GM10248 (cell line): ENCODE measurements at regions not wholly inside any gene's neighbourhood (a gene's known extent, or its start where the extent isn't known, plus 50 kb on each side); places are given as distances from the start of the nearest gene placed in this dataset.

ENCODE experiments used
- CTCF ChIA-PET: fragments of 300-600 bp; sonication (Branson Sonifier 250); formaldehyde crosslinking; extraction: SDS; loops from one replicate; lab custom pipeline; 2021; ENCODE audit warnings: antibody characterized with exemption; lab: Yijun Ruan, JAX
- POLR2A ChIA-PET: fragments of 350-650 bp; sonication (Branson Sonifier 250); formaldehyde crosslinking; extraction: SDS; loops from one replicate; lab custom pipeline; 2020; ENCODE audit warnings: antibody characterized with exemption; lab: Yijun Ruan, JAX
- DNase-seq: peaks from one replicate; pipeline ENCODE4 v3.0.0; 2012; ENCODE audit errors: extremely low spot score
- CTCF ChIP-seq: IDR thresholded peaks from 2 replicates; pipeline ENCODE4 v1.5.1; 2012; ENCODE audit warnings: mild to moderate bottlenecking, low read depth; ENCODE audit errors: extremely low read depth, missing control alignments, control extremely low read depth

- CTCF ChIA-PET: interaction anchor here (1.3 kb wide), 1 partner anchor 1307 kb away, joined by 3 read pairs; no protein-coding TSS in a partner anchor
- DNase-seq: no peak
- no peak for TF ChIP-seq CTCF
- POLR2A ChIA-PET: no interaction called here
Measured at GRCh38 chr2:5465859-5466258, 226.3 kb upstream of the SOX11 start.

- TF ChIP-seq CTCF: no peak
- ChIA-PET CTCF (interaction anchor here (1.2 kb wide), 1 partner anchor 14 kb away, joined by 3 read pairs; no protein-coding TSS in a partner anchor), POLR2A (no interaction called here)
- DNase-seq: no peak
Measured at GRCh38 chr2:5467178-5467905, 224.8 kb upstream of the SOX11 start.

GRCh38 chr2:5472673-5473072, 219.5 kb upstream of the SOX11 start:
- CTCF ChIA-PET: no interaction called here

GRCh38 chr2:5473635-5474034, 218.5 kb upstream of the SOX11 start:
- DNase-seq: no peak
- CTCF ChIA-PET: no interaction called here
- POLR2A ChIA-PET: no interaction called here

More at GRCh38 chr2:5472673-5473072, 219.5 kb upstream of the SOX11 start:
- TF ChIP-seq CTCF: no peak
- no peak for DNase-seq
- POLR2A ChIA-PET: no interaction called here

GRCh38 chr2:5474716-5475115, 217.5 kb upstream of the SOX11 start:
- CTCF ChIA-PET: no interaction called here
- TF ChIP-seq CTCF: no peak
- DNase-seq: no peak
- POLR2A ChIA-PET: no interaction called here

More at GRCh38 chr2:5473635-5474034, 218.5 kb upstream of the SOX11 start:
- no peak for TF ChIP-seq CTCF

GRCh38 chr2:5479265-5479928, 212.8 kb upstream of the SOX11 start:
- DNase-seq: no peak
- CTCF ChIA-PET: no interaction called here
- TF ChIP-seq CTCF: no peak
- POLR2A ChIA-PET: no interaction called here
